Stomach (tissue), 4 donors: ENCODE measurements at regions not wholly inside any gene's neighbourhood (a gene's known extent, or its start where the extent isn't known, plus 50 kb on each side); places are given as distances from the start of the nearest gene placed in this dataset.

Experiments used
- POLR2A ChIP-seq, 4 donors: fragments of 450-650 bp; IDR thresholded peaks; one replicate each; pipeline ENCODE4 v1.6.1; 2016; ENCODE audit warnings: antibody characterized with exemption in 4 of 4, control low read depth in 2 of 4, mild to moderate bottlenecking in 1 of 4, moderate library complexity in 1 of 4
- POLR2AphosphoS5 ChIP-seq, 3 donors: sonication (generic); formaldehyde crosslinking; IDR thresholded peaks; one replicate each; pipeline ENCODE4 v1.6.1; 2016; ENCODE audit warnings: antibody characterized with exemption in 3 of 3
- TF ChIP-seq, protein P1 (sequence below), 7 experiments: fragments of 450-650 bp in 4 of 7; fragments of 200-600 bp in 3 of 7; sonication (generic) in 3 of 7; IDR thresholded peaks; one replicate each; pipeline ENCODE4 v1.5.1; 2016 to 2019; ENCODE audit warnings: antibody characterized with exemption in 7 of 7, control low read depth in 2 of 7, mild to moderate bottlenecking in 1 of 7

DNA sequence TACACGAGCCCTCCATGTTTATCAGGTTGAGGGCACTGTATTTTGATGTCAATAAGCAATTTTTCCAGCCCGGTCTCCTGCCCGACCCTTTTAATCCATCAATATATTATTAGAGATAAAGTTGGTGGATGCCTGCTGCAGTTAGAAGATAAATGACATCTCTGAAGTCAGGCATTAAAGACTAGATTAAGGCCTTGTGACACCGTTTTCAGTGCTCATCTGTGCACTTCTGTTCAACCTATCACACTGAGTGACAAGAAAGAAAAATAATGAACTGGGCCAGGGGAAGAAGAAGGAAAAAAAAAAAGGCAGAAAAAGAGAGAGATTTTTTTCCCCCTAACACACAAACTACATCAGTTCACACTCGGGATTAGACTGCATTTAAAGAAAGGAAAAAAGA lies 371.8 kb downstream of the IL20RB start:
- no peak for TF ChIP-seq POLR2AphosphoS5 (IDR thresholded peaks at IDR 0.05)
- TF ChIP-seq, protein P1, sequence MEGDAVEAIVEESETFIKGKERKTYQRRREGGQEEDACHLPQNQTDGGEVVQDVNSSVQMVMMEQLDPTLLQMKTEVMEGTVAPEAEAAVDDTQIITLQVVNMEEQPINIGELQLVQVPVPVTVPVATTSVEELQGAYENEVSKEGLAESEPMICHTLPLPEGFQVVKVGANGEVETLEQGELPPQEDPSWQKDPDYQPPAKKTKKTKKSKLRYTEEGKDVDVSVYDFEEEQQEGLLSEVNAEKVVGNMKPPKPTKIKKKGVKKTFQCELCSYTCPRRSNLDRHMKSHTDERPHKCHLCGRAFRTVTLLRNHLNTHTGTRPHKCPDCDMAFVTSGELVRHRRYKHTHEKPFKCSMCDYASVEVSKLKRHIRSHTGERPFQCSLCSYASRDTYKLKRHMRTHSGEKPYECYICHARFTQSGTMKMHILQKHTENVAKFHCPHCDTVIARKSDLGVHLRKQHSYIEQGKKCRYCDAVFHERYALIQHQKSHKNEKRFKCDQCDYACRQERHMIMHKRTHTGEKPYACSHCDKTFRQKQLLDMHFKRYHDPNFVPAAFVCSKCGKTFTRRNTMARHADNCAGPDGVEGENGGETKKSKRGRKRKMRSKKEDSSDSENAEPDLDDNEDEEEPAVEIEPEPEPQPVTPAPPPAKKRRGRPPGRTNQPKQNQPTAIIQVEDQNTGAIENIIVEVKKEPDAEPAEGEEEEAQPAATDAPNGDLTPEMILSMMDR (IDR thresholded peaks at IDR 0.05) = no peak
- TF ChIP-seq POLR2A (IDR thresholded peaks at IDR 0.05) = no peak
